SK-N-SH (cell line): ENCODE measurements at regions not wholly inside any gene's neighbourhood (a gene's known extent, or its start where the extent isn't known, plus 50 kb on each side); places are given as distances from the start of the nearest gene placed in this dataset.
A peak's percentile ranks its signal among the peaks of the same experiment; 100 is the strongest.
"Not testable (repeated sequence)": the region's sequence is repeated elsewhere in the genome, so short reads cannot be mapped to it uniquely, and the experiment has no call there.

Experiments used
- CTCF ChIA-PET: fragments of 300-600, 350-600 bp; formaldehyde crosslinking; extraction: SDS; loops from one replicate; lab custom pipeline; 2021; lab: Yijun Ruan, JAX
- POLR2A ChIA-PET: fragments of 350-600 bp; sonication (Branson Sonifier 250); formaldehyde crosslinking; extraction: SDS; loops from one replicate; lab custom pipeline; 2020; ENCODE audit warnings: antibody characterized with exemption, inconsistent platforms; lab: Yijun Ruan, JAX
- DNase-seq: peaks from one replicate; pipeline ENCODE4 v3.0.0; 2012
- H2AFZ ChIP-seq: fragments of 200-600 bp; sonication (generic); 2 replicates; pipeline ENCODE4 v1.8.1; 2016; ENCODE audit warnings: antibody characterized with exemption, mild to moderate bottlenecking, low read depth
- H3F3A ChIP-seq: fragments of 200-600 bp; sonication (generic); replicated peaks from 2 replicates; pipeline ENCODE3; 2016; ENCODE audit warnings: antibody characterized with exemption, mild to moderate bottlenecking; ENCODE audit not compliant: insufficient read depth
- H3K27ac ChIP-seq, 2 experiments: fragments of 200-500 bp in 1 of 2; fragments of 200-600 bp in 1 of 2; sonication (Bioruptor generic) in 1 of 2; sonication (generic), shearing (Covaris generic) in 1 of 2; 2 replicates each; pipeline versions ENCODE4 v1.5.1 to v1.6.1; 2014 to 2016; ENCODE audit warnings: low read depth in 2 of 2, inconsistent platforms in 1 of 2, low read length in 1 of 2, mild to moderate bottlenecking in 1 of 2, mixed read lengths in 1 of 2
- H3K27me3 ChIP-seq: fragments of 200-600 bp; sonication (generic), shearing (Covaris generic); 2 replicates; pipeline ENCODE4 v1.6.1; 2016; ENCODE audit warnings: mixed run types; ENCODE audit not compliant: insufficient read depth
- H3K36me3 ChIP-seq, 2 experiments: fragments of 200-500 bp in 1 of 2; fragments of 200-600 bp in 1 of 2; sonication (Bioruptor generic) in 1 of 2; sonication (generic) in 1 of 2; replicated peaks in 1 of 2; 2 replicates each; pipeline versions ENCODE3 to v1.5.1; 2014 to 2016; ENCODE audit warnings: low read length in 1 of 2, mild to moderate bottlenecking in 1 of 2; ENCODE audit not compliant: insufficient read depth in 2 of 2, control insufficient read depth in 1 of 2
- H3K4me1 ChIP-seq, 2 experiments: fragments of 200-500 bp in 1 of 2; fragments of 200-600 bp in 1 of 2; sonication (Bioruptor generic) in 1 of 2; sonication (generic), shearing (Covaris generic) in 1 of 2; 2 replicates each; pipeline versions ENCODE4 v1.5.1 to v1.6.1; 2014 to 2016; ENCODE audit warnings: low read depth in 1 of 2, low read length in 1 of 2, mixed run types in 1 of 2; ENCODE audit not compliant: insufficient read depth in 2 of 2, control insufficient read depth in 1 of 2
- H3K4me2 ChIP-seq: fragments of 200-600 bp; sonication (generic), shearing (Covaris generic); 2 replicates; pipeline ENCODE4 v1.6.1; 2017; ENCODE audit warnings: mixed run types
- H3K4me3 ChIP-seq, 2 experiments: fragments of 200-500 bp in 1 of 2; fragments of 200-600 bp in 1 of 2; sonication (Bioruptor generic) in 1 of 2; sonication (generic), shearing (Covaris generic) in 1 of 2; 2 replicates each; pipeline versions ENCODE4 v1.5.1 to v1.8.1; 2014 to 2016; ENCODE audit warnings: low read depth in 2 of 2, inconsistent platforms in 1 of 2, low read length in 1 of 2, mild to moderate bottlenecking in 1 of 2, mixed read lengths in 1 of 2, moderate library complexity in 1 of 2
- H3K79me2 ChIP-seq: fragments of 200-600 bp; sonication (generic); 2 replicates; pipeline ENCODE4 v1.8.1; 2017; ENCODE audit warnings: mild to moderate bottlenecking; ENCODE audit not compliant: insufficient read depth
- H3K9ac ChIP-seq: fragments of 200-600 bp; sonication (generic); 2 replicates; pipeline ENCODE4 v1.6.1; 2017; ENCODE audit warnings: mixed run types
- H3K9me2 ChIP-seq: fragments of 200-600 bp; sonication (generic); 2 replicates; pipeline ENCODE4 v1.6.1; 2017; ENCODE audit warnings: mixed run types
- H3K9me3 ChIP-seq: fragments of 200-600 bp; sonication (generic); 2 replicates; pipeline ENCODE4 v1.6.1; 2017; ENCODE audit warnings: mixed run types, mild to moderate bottlenecking, moderate library complexity
- H4K20me1 ChIP-seq: fragments of 200-600 bp; sonication (generic); 2 replicates; pipeline ENCODE4 v1.6.1; 2017; ENCODE audit warnings: mild to moderate bottlenecking, mixed run types; ENCODE audit not compliant: insufficient read depth
- CHD2 ChIP-seq: fragments of 150-350 bp; IDR thresholded peaks from 2 replicates; pipeline ENCODE4 v1.6.1; 2018; ENCODE audit warnings: low read length; ENCODE audit not compliant: partially characterized antibody
- CTCF ChIP-seq: fragments of 200-600 bp; sonication (generic); IDR thresholded peaks from 2 replicates; pipeline ENCODE4 v1.6.1; 2017; ENCODE audit warnings: antibody characterized with exemption, mild to moderate bottlenecking, moderate library complexity
- FOSL2 ChIP-seq: IDR thresholded peaks from 2 replicates; pipeline ENCODE4 v1.4.0; 2012; ENCODE audit warnings: low read depth, mild to moderate bottlenecking, moderate library complexity, borderline replicate concordance
- GATA2 ChIP-seq: sonication (generic); formaldehyde crosslinking; IDR thresholded peaks from 2 replicates; pipeline ENCODE4 v1.5.0; 2020; ENCODE audit warnings: mild to moderate bottlenecking, missing genetic modification reagents
- JUND ChIP-seq: IDR thresholded peaks from 2 replicates; pipeline ENCODE4 v1.4.0; 2012
- MEF2A ChIP-seq: IDR thresholded peaks from 2 replicates; pipeline ENCODE4 v1.4.0; 2012; ENCODE audit warnings: low read depth, borderline replicate concordance
- PBX3 ChIP-seq: IDR thresholded peaks from 2 replicates; pipeline ENCODE4; 2012
- RAD21 ChIP-seq: IDR thresholded peaks from 2 replicates; pipeline ENCODE4 v1.6.1; 2012; ENCODE audit warnings: mild to moderate bottlenecking, low read length
- RFX5 ChIP-seq: IDR thresholded peaks from 2 replicates; pipeline ENCODE4 v1.6.1; 2012; ENCODE audit warnings: mild to moderate bottlenecking, improper control_type of control experiment, low read length
- RXRA ChIP-seq: IDR thresholded peaks from 2 replicates; pipeline ENCODE4 v1.4.0; 2012; ENCODE audit warnings: low read depth, mild to moderate bottlenecking, borderline replicate concordance
- TCF12 ChIP-seq: IDR thresholded peaks from 2 replicates; pipeline ENCODE4 v1.4.0; 2012
- TEAD4 ChIP-seq: IDR thresholded peaks from 2 replicates; pipeline ENCODE4 v1.4.0; 2012; ENCODE audit warnings: mild to moderate bottlenecking, borderline replicate concordance; ENCODE audit not compliant: insufficient read depth
- ZBTB33 ChIP-seq: IDR thresholded peaks from 2 replicates; pipeline ENCODE4 v1.4.0; 2012; ENCODE audit warnings: low read depth, borderline replicate concordance
- WGBS: methylation state at CpG from one replicate; pipeline ENCODE4 v1.1.6; 2017; ENCODE audit warnings: low lambda C conversion rate; 5-methylcytosine and 5-hydroxymethylcytosine counted together
- TF ChIP-seq, protein P1 (sequence below): fragments of 150-350 bp; IDR thresholded peaks from 2 replicates; pipeline ENCODE4 v1.6.1; 2016; ENCODE audit warnings: mild to moderate bottlenecking, low read depth, low read length

DNA sequence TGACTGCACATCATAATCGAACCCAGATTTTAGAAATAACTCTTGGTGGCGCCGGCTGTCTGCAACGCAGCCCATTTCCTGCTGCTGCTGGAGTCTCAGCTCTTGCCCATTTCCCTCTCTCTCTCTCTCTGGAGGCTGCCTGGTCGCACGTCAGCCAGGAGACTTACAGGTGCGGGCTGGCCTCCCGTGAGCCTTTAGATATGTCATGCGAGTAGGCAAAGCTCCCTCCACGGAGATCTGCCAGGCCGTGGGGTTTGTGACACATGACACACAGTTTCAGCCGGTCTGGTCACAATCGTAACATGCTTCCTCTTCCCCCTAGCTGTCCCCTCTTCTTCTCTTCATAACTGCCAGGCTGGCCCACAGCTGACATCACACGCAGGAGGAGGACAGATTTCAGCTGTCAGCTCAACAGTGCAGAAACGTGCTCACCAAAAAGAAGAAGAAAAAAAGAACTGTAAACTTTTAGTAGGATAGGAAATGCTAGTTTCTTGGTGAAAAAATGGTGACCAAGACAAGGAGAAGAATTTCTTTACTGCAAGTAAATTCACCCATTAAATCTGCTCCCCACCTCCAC is 489.3 kb downstream of the ZNF516 start:
- no peaks in the 10 kb centered on the region for H3K36me3 ChIP-seq
- H3K79me2 ChIP-seq: no peaks in the 10 kb centered on the region
- no peak overlapping the region for H2AFZ ChIP-seq
- H4K20me1 ChIP-seq: no peaks in the 10 kb centered on the region
- H3K9me3 ChIP-seq: no peaks in the 10 kb centered on the region
- ChIA-PET POLR2A (no interaction called here), CTCF (no interaction called here)
- H3K4me3 ChIP-seq: no peak overlapping the region; a peak in 1 of 4 replicates
- DNase-seq: peak; percentile 11
- no peaks in the 10 kb centered on the region for H3K27me3 ChIP-seq
- H3F3A ChIP-seq: no peaks in the 10 kb centered on the region
- no peak for TF ChIP-seq JUND
- no peak for TF ChIP-seq CTCF
- no peak for TF ChIP-seq TCF12
- TF ChIP-seq RFX5: no peak
- TF ChIP-seq FOSL2: no peak
- TF ChIP-seq, protein P1, sequence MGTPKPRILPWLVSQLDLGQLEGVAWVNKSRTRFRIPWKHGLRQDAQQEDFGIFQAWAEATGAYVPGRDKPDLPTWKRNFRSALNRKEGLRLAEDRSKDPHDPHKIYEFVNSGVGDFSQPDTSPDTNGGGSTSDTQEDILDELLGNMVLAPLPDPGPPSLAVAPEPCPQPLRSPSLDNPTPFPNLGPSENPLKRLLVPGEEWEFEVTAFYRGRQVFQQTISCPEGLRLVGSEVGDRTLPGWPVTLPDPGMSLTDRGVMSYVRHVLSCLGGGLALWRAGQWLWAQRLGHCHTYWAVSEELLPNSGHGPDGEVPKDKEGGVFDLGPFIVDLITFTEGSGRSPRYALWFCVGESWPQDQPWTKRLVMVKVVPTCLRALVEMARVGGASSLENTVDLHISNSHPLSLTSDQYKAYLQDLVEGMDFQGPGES: no peak
- TF ChIP-seq TEAD4: no peak
- H3K4me2 ChIP-seq: no peak overlapping the region
- H3K9ac ChIP-seq: no peak overlapping the region
- H3K27ac ChIP-seq: no peak overlapping the region
- no peaks in the 10 kb centered on the region for H3K9me2 ChIP-seq
- no peaks in the 10 kb centered on the region for H3K4me1 ChIP-seq
- 7% methylated on average over 13 of the region's 15 CpGs for WGBS

DNA sequence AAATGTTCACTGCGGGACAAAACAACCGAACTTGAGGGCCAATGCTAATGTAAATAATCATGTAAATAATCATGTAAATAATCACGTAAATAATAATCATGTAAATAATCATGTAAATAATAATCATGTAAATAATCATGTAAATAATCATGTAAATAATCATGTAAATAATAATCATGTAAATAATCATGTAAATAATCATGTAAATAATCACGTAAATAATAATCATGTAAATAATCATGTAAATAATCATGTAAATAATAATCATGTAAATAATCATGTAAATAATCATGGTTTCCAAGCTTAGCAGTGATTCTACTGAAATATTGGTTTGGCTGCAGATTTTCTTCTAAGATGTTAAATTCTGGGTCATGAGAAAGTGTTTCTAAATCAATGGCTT is 507.1 kb downstream of the ZNF516 start:
- H3K9ac ChIP-seq, H3K9me3 ChIP-seq, H3K4me2 ChIP-seq, H3K36me3 ChIP-seq, H2AFZ ChIP-seq, H3K9me2 ChIP-seq, H4K20me1 ChIP-seq, H3K27me3 ChIP-seq, H3K4me3 ChIP-seq, H3K27ac ChIP-seq, H3K79me2 ChIP-seq, POLR2A ChIA-PET, CTCF ChIA-PET, DNase-seq, H3K4me1 ChIP-seq, H3F3A ChIP-seq: not testable (repeated sequence)
- 47% methylated on average over 4 of the region's 4 CpGs for WGBS

GRCh38 chr18:75984853-75985252 is 510.2 kb downstream of the ZNF516 start:
- no peaks in the 10 kb centered on the region for H3F3A ChIP-seq
- POLR2A ChIA-PET: no interaction called here
- no peaks in the 10 kb centered on the region for H3K4me1 ChIP-seq
- no peaks in the 10 kb centered on the region for H3K9me2 ChIP-seq
- whole genome bisulfite sequencing: 0% methylated on average over 1 of the region's 1 CpG
- no peak overlapping the region for H2AFZ ChIP-seq
- no peaks in the 10 kb centered on the region for H3K79me2 ChIP-seq
- no peaks in the 10 kb centered on the region for H3K27me3 ChIP-seq
- peaks cover 9% of the 10 kb centered on the region; the same call in 1 of the 2 replicates for H3K9me3 ChIP-seq
- H3K27ac ChIP-seq: no peak overlapping the region
- CTCF ChIA-PET: no interaction called here
- DNase-seq: no peak
- no peaks in the 10 kb centered on the region for H3K36me3 ChIP-seq
- no peak overlapping the region for H3K9ac ChIP-seq
- H3K4me2 ChIP-seq: no peak overlapping the region
- H4K20me1 ChIP-seq: no peaks in the 10 kb centered on the region
- no peak overlapping the region for H3K4me3 ChIP-seq
- TF ChIP-seq FOSL2 (no peak), ZBTB33 (no peak), RXRA (no peak), CHD2 (no peak), GATA2 (CRISPR knock-in tag) (no peak), MEF2A (no peak), CTCF (no peak), PBX3 (no peak), TCF12 (no peak), RAD21 (no peak)
